Anterior cingulate cortex (tissue), 58 donors: ENCODE measurements at regions not wholly inside any gene's neighbourhood (a gene's known extent, or its start where the extent isn't known, plus 50 kb on each side); places are given as distances from the start of the nearest gene placed in this dataset.
"Not testable (repeated sequence)": the region's sequence is repeated elsewhere in the genome, so short reads cannot be mapped to it uniquely, and the experiment has no call there.

Experiments used
- DNase-seq, 58 donors: peaks; one replicate each; lab custom pipeline; 2025; lab: John Stamatoyannopoulos, UW

DNA sequence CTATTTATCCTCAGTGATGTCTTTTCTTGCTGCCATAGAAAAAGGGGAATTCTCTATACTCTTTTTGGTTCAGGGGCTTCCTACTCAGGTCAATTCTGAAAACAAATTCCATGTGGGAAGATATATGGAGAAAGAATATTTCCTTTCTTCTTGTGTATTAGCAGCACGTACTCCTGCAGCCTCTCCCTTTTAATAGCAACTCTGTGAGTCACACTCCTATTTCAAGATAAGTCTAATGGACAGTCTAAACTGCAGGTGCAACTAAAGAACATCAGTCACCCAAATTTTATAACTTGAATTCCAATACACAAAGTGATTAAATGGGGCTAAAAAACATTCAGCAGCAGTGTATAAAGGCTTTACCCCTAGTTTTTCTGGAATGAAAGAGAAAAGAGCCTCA lies 942.2 kb downstream of the CNTNAP5 start:
- no peak for DNase-seq

DNA sequence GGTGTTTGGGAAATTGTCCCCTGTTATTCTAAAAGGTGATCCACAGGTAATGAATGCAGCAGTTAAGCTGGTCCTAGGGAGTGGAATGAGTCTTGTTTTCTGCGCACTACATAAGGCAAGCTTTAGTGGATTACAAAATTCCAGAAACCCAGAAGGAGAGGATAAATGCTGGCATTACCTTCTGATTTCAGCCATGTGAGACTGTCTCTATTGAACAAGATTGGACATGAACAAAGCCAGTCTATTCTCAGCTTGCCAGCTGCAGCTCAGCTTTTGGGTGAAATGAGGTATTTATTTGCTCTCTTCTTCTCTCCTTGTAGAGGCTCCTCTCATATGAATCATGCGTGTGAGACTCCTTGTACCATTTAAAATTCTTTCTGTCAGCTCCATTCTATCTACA lies 944.9 kb downstream of the CNTNAP5 start:
- DNase-seq: peak in 22 of 58 donors; percentile 2 to 80 (median 16)

DNA sequence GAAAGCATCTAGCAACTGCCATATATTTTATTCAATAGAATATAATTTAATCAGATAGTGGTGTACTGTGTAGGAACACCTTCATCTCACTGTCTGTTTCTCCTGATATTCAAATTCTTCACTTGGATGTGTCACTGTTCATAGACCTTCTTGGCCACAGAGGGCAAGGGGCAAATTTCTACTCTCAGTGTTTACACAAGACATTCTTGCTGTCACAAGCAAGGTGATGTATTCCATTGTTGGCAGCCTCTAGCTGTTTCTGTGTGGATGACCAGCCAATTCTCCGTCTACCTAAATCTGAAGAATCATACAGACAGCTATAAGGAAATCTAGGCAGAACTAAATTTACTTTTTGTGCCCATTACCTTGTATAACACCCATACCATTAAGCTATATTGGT lies 948.3 kb downstream of the CNTNAP5 start:
- DNase-seq: no peak

DNA sequence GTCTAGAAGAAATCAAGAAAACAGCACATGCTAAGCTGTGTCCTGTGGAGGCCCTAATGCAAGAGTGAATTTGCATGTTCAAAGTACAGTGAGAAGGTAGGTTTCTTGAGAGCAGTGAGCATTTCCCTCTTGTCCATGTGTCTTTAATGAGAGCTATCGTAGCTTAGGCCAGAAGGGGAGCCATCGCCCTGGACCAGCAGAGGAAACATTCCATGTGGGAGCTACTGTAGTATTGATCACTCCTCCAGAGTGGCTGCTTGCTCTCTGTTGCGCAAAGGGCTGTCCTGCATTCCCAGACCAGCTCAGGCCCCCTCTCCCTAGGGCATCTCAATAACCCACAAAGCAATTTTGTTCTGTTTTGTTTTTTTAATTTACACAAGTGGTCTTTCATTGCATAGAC lies 950.1 kb downstream of the CNTNAP5 start:
- DNase-seq: no peak

DNA sequence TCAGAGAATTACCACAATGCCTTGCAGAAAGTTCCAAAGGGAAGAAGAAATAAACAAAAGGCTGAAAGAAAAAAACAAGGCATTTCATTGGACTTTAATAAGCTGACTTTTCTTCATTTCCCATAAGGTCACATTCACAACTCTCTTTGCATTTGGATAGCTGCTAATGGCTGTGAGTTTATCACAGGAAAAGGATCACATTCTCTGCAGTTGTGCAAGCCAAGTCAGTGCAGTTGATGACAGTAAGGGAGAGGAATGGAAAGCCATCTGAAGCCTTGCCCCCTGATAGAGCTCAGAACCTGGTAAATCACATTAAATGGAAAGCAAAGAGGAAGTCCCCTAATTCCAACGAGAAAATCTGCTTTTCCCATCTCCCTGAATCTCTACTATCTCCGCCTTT lies 950.6 kb downstream of the CNTNAP5 start:
- no peak for DNase-seq

DNA sequence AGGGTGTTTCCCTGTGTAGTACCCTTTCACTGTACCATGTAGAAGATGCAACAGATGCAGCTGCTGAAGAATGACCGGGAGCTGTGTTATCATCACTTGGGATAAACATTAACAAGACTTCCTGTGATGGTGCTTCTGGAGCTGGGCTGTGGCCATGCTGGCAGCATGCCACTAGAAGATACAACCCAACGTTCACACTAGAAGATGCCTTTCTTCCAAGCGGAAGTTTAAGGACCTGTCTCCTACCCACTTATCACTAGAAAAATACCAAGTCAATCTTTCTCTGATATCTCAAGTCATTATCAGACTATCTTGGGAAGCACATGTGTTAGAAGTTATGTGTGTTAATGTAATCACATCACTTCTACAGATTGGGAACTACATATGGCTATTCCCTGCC lies 953.5 kb downstream of the CNTNAP5 start:
- DNase-seq: no peak

DNA sequence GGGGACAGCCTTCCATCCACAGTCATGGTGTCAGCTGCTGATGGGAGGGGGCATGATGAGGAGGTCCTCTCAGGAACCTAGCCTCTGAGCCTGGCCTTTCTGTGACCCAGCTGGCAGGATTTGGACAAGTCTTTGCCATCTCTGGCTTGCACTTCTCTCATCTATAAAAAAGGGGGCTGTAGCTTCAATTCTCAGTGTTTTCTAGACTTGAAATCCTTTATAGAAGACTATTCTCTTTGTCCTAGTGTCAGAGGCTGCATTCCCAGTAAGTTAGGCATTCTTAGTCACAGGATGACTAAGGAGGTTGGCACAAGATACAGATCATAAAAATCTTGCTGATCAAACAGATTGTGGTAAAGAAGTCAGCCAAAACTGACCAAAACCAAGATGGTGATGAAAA lies 958.5 kb downstream of the CNTNAP5 start:
- DNase-seq: no peak

DNA sequence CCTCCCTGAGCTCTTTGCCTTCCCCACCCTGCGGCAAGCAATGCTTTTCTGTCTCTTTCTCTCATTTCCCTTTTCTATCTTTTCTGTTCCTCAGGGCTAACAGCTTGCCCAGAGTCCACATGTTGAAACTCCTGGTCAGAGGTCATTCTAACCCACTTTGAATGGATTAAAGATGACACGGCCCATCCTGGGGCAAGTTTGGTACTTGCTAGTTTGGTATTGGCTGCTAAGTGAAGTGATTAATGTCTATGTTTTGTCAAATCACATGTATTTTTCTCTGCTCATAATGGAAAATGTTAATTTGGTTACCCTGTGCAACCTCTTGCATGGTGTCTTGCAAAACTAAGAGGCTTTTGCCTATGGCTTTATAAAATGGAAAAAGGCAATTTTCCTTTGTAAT lies 960.2 kb downstream of the CNTNAP5 start:
- DNase-seq: no peak

DNA sequence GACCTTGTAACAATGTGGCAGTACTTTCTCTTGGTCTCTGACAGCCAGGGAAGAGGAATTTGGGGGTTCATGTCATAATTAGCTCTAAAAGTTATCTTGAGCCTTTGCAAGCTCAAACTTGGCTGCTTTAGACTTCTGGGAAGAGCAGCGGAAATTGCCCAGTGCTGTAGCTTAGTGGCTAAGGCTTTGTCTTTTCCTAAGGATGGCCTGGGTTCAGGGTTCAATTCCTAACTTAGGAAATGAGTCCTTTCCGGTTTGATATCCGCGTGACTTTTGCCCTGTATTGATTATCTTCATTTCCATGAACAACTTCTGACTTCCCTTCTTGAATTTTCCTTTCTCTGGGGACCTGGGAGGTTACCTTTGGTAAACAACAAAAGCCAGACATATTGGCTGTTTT lies 961.0 kb downstream of the CNTNAP5 start:
- no peak for DNase-seq

DNA sequence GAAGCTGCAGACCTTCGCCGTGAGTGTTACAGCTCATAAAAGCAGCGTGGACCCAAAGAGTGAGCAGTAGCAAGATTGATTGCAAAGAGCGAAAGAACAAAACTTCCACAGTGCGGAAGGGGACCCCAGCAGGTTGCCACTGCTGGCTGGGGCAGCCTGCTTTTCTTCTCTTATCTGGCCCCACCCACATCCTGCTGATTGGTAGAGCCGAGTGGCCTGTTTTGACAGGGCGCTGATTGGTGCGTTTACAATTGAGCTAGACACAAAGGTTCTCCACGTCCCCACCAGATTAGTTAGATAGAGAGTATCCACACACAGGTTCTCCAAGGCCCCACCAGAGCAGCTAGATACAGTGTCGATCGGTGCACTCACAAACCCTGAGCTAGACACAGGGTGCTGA lies 961.8 kb downstream of the CNTNAP5 start:
- not testable (repeated sequence) for DNase-seq

DNA sequence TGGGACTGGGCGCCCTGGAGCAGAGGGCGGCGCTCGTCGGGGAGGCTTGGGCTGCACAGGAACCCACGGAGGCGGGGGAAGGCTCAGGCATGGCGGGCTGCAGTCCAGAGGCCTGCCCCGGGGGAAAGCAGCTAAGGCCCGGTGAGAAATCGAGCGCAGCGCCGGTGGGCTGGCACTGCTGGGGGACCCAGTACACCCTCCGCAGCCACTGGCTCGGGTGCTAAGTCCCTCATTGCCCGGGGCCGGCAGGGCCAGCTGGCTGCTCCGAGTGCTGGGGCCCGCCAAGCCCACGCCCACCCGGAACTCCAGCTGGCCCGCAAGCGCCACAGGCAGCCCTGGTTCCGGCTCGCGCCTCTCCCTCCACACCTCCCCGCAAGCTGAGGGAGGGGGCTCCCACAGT lies 962.3 kb downstream of the CNTNAP5 start:
- DNase-seq: not testable (repeated sequence)

DNA sequence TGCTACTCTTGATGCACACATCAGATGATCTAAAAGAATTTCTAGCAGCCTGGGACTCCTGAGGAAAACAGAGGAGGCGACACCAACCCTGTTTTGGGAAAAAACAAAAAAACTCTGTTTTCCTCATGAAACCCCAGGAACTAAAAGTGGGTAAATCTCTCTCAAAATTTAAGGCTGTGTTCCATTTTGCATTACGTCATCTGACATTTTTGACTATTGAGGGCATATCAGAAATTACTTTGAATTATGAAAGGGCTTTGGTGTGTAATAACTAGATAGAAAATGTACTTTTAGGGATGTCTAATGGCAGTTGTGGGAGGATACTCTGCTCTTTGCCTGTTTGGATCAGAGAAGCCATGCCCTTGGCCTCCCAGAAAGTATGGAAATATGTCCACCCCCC lies 963.0 kb downstream of the CNTNAP5 start:
- DNase-seq: no peak

DNA sequence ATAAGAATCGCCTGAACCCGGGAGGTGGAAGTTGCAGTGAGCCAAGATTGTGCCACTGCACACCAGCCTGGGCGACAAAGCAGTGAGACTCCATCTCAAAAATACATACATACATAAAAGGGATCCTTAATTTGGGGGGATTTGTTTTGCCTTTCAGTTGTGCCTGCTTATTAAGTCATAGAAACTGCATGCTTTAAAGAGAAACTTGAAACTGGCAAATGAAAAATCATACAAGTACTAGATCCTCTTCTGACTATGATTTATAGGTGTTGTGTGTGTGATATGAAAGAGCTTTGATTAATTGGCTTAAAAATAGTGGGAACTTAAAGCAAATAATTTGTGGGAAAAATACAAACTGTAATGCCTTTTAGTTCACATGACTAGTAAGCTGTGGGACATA lies 963.7 kb downstream of the CNTNAP5 start:
- DNase-seq: no peak

DNA sequence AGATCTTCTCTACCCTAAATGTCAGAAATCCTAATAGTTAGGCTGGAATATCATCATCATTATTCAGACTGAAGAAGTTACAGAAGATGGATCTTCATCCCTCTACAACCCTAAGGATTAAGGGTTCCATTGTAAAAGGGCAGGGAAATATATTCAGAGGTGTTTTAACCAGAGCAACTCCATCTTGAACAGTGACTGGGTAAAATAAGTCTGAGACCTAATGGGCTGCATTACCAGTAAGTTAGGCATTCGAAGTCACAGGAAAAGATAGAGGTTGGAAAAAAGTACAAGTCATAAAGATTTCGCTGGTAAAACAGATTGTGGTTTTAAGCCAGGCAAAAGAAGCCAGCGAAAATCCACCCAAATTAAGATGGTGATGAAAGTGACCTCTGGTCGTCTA lies 968.7 kb downstream of the CNTNAP5 start:
- DNase-seq: no peak

DNA sequence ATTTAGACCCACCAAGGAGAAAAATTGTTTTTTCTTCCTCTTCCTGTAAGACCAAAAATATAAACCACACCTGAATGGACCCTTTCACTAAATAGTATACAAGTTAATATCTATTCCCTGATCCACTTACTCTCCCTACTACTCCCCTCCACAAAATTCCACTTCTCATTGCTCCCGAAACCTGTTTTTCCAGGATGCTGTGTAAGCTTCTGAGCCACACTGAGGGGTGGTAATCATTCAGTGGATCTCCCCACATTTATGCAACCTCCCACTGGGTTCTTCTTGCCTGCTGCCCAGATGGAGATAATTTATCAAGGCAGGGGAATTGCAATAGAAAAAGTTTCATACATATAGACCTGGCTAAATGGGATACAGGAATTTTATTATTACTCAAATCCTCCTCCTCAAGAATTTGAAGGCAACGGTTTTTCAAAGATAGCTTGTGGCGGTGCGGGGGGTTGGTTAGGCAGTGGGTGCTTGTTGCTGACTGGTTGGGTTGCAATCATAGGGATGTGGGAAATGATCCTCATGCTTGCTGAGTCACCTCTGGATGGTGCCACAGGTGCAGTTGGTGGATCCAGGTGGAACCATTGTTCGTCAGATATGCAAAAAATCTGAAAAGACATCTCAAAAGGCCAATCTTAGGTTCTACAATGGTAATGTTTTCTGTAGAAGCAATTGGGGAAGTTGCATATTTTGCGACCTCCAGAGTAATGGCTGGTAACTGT lies 970.3 kb downstream of the CNTNAP5 start:
- no peak for DNase-seq

DNA sequence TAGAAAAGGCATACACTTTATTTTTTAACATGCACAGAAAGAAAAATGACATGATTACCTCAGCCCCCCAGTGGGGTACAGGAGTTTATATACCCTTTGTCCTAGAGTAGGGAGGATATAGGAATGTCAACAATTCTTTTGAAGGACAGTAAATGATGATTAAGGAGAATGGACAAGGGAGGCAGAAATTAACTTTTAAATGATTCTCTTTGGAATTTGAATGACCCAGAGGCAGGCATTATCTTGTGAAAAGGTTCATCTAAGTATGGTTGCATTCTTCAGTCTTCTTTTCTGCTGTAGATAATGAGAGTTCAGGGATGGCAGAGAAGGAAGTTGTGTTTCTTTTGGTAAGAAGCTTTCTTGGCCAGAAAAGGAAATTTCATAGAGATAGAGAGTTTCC lies 971.3 kb downstream of the CNTNAP5 start:
- no peak for DNase-seq

DNA sequence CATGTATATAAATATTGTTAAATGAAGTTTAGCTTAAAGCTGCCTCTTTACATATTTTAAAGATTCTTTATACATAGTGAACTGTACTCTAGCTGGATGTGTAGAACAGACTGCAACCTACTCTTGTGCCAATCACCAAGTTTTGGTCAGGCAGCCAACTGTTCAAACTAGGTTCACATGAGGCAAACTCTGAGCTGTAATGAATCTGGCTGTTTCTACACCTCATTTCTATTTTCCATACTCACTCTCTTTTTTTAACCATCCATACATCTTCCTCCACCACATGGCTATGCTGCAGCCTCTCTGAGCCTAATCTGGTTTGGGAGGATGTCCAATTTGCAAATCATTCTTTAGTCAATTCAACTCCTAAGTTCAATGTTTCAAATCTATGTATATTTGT lies 974.8 kb downstream of the CNTNAP5 start:
- no peak for DNase-seq

DNA sequence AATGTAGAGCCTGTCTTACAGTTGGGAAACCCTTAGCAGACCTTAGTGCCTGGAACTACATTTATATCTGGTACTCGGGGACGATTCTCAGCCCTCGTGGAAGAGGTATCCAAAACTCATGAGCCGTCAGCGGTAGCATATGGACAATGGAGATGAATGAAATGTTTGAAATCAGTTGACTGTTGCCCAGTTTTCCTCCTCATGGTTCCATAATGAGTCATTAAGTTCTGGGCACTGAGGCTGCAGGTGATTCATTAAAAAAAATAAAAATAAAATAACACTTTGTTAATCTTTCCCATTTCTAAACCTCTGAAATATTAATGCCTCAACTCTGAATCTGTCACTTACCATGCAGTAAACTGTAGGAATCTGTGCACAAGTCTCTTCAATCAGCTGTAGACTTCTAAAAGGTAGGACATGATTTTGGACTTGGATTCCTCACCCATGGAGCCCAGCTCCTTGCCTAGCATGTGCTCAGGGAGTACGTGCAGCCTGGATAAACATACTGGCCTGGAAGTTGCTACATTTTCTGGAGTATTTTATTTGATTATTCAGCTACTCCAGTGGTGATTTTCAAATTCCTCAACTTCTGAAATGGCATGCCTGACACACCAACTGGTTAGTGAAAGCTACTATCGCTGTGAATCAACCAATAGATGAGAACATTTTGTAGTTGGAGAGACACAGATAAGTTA lies 979.2 kb downstream of the CNTNAP5 start:
- no peak for DNase-seq

DNA sequence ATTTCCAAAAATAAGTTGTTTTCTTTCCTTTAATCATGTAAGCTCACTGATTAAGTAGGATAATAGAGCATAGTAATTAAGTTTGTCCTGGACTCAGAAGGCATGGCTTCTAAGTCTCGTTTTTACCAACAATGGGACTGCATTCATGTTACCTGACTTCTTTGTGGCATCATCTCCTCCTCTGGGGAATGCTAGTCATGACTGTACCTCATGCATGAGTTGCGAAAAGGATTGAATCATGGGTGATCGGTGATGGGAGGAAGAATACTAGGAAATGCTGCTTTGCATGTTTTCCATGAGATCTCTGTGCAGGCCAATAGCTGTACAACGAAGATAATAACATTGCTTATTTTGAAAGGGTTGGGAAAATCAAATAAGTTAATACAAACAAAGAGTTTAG lies 981.6 kb downstream of the CNTNAP5 start:
- no peak for DNase-seq

DNA sequence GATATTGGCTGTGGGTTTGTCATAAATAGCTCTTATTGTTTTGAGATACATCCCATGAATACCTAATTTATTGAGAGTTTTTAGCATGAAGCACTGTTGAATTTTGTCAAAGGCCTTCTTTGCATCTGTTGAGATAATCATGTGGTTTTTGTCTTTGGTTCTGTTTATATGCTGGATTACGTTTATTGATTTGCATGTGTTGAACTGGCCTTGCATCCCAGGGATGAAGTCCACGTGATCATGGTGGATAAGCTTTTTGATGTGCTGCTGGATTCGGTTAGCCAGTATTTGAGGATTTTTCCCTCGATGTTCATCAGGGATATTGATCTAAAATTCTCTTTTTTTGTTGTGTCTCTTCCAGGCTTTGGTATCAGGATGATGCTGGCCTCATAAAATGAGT lies 1003.6 kb downstream of the CNTNAP5 start:
- DNase-seq: peak in 3 of 58 donors; percentile 5 to 63 (median 5)

DNA sequence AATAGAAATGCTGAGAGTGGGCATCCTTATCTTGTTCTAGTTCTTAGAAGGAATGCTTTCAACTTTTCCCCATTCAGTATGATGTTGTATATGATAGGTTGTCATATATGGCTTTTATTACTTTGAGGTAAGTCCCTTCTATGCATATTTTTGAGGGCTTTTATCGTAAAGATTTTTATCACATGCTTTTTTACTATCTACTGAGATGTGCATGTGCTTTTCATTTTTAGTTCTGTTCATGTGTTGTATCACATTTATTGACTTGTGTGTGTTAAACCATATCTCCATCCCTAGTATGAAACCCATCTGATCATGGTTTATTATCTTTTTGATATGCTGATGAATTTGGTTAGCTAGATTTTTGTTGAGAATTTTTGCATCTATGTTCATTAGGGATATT lies 1008.8 kb downstream of the CNTNAP5 start:
- no peak for DNase-seq

DNA sequence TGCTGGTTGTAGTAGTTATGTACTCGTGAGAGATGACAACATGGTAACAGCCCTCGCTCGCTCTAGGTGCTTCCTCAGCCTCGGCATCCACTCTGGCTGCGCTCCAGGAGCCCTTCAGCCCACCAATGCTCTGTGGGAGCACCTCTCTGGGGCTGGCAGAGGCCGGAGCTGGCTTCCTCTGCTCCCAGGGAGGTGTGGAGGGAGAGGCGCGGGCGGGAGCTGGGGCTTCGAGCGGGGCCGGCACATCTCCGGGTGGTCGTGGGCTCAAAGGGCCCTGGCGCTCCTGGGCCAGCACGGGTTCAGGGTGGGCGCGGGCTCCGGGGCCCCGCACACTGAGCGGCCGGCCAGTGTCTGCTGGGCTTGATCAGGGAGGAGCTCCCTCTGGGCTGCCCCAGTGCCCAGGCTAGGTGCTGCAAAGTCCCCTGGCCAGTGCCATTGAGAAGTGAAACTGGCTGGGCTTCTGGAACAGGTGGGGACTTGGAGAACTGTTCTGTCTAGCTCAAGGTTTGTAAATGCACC lies 1012.1 kb downstream of the CNTNAP5 start:
- peak in 1 of 58 donors; percentile 2 for DNase-seq
